Right lobe of liver (tissue), 4 donors: ENCODE measurements at regions not wholly inside any gene's neighbourhood (a gene's known extent, or its start where the extent isn't known, plus 50 kb on each side); places are given as distances from the start of the nearest gene placed in this dataset.

Experiments
- CTCF ChIP-seq, 4 donors: fragments of 200-600 bp in 3 of 4; fragments of 450-650 bp in 1 of 4; IDR thresholded peaks; one replicate each; pipeline versions ENCODE4 v1.5.1 to v1.8.0; 2016 to 2022; ENCODE audit warnings: antibody characterized with exemption in 4 of 4, mild to moderate bottlenecking in 2 of 4
- POLR2A ChIP-seq: fragments of 450-650 bp; IDR thresholded peaks from one replicate; pipeline ENCODE4 v1.6.1; 2017; ENCODE audit warnings: antibody characterized with exemption, mild to moderate bottlenecking
- donor health status: DM: no; HTN: no; CAD: no.
- donor health status: DM: no; HTN: no; CAD: no.
- donor health status: DM: no; HTN: yes; CAD: no.

- no peak for TF ChIP-seq CTCF (IDR thresholded peaks at IDR 0.05)
- TF ChIP-seq POLR2A = no peak
Observed at GRCh38 chr22:49589811-49590210, 237.9 kb downstream of the BRD1 start.
